22Rv1 (cell line): ENCODE measurements at regions not wholly inside any gene's neighbourhood (a gene's known extent, or its start where the extent isn't known, plus 50 kb on each side); places are given as distances from the start of the nearest gene placed in this dataset.

ENCODE experiments used
- H3K27ac ChIP-seq: fragments of 450-650 bp; 2 replicates; pipeline ENCODE4 v1.5.1; 2017
- CTCF ChIP-seq: fragments of 450-650 bp; IDR thresholded peaks from 2 replicates; pipeline ENCODE4 v1.5.1; 2017; ENCODE audit warnings: mild to moderate bottlenecking
- ZFX ChIP-seq: fragments of 450-650 bp; IDR thresholded peaks from 2 replicates; pipeline ENCODE4 v1.6.1; 2017; ENCODE audit warnings: antibody characterized with exemption, borderline replicate concordance

GRCh38 chr14:44372807-44373489 lies 134.1 kb downstream of the FSCB start:
- no peak overlapping the region for H3K27ac ChIP-seq
- no peak for TF ChIP-seq ZFX
- no peak for TF ChIP-seq CTCF

- TF ChIP-seq CTCF: no peak
- no peak for TF ChIP-seq ZFX
- no peak overlapping the region for H3K27ac ChIP-seq
Measured at GRCh38 chr14:44372231-44372630, 134.9 kb downstream of the FSCB start.

- no peak for TF ChIP-seq ZFX
- TF ChIP-seq CTCF: no peak
- H3K27ac ChIP-seq: no peak overlapping the region
Measured at GRCh38 chr14:44370727-44371126, 136.4 kb downstream of the FSCB start.

- TF ChIP-seq ZFX (no peak), CTCF (no peak)
- no peak overlapping the region for H3K27ac ChIP-seq
Measured at GRCh38 chr14:44369401-44370123, 137.5 kb downstream of the FSCB start.

GRCh38 chr14:44361083-44361482 lies 146.0 kb downstream of the FSCB start:
- TF ChIP-seq CTCF (no peak), ZFX (no peak)

GRCh38 chr14:44353805-44354204 lies 153.3 kb downstream of the FSCB start:
- no peak for TF ChIP-seq ZFX
- TF ChIP-seq CTCF: no peak
- H3K27ac ChIP-seq: no peak overlapping the region

More at GRCh38 chr14:44361083-44361482, 146.0 kb downstream of the FSCB start:
- H3K27ac ChIP-seq: no peak overlapping the region

GRCh38 chr14:44352201-44352600 lies 154.9 kb downstream of the FSCB start:
- TF ChIP-seq ZFX: no peak
- TF ChIP-seq CTCF: no peak
- H3K27ac ChIP-seq: no peak overlapping the region
